ENCODE measurements at regions not wholly inside any gene's neighbourhood (a gene's known extent, or its start where the extent isn't known, plus 50 kb on each side); places are given as distances from the start of the nearest gene placed in this dataset.

DNA sequence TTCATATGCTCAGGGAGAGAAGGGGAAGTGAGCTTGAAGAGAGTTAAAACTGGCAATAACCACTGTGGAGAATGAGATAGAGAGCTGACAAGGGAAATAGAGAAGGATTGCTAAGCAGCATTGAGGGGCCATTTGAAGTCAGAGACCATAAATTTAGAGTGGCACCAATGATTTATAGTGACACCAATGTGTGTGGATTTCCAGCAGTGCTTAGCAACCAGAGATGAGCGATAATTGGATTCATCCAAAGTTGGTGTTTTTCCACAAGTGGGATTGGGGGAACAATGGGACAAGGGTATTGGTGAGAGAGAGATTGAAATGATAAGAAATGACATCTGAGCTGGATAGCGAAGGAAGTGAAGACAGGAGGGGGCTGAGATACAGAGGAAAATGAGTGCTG is 114.1 kb downstream of the C1orf94 start:
- no peak for ATAC-seq
- no peak for TF ChIP-seq CSDC2 (CRISPR knock-in tag; IDR thresholded peaks at IDR 0.05)
- TF ChIP-seq, protein P1, sequence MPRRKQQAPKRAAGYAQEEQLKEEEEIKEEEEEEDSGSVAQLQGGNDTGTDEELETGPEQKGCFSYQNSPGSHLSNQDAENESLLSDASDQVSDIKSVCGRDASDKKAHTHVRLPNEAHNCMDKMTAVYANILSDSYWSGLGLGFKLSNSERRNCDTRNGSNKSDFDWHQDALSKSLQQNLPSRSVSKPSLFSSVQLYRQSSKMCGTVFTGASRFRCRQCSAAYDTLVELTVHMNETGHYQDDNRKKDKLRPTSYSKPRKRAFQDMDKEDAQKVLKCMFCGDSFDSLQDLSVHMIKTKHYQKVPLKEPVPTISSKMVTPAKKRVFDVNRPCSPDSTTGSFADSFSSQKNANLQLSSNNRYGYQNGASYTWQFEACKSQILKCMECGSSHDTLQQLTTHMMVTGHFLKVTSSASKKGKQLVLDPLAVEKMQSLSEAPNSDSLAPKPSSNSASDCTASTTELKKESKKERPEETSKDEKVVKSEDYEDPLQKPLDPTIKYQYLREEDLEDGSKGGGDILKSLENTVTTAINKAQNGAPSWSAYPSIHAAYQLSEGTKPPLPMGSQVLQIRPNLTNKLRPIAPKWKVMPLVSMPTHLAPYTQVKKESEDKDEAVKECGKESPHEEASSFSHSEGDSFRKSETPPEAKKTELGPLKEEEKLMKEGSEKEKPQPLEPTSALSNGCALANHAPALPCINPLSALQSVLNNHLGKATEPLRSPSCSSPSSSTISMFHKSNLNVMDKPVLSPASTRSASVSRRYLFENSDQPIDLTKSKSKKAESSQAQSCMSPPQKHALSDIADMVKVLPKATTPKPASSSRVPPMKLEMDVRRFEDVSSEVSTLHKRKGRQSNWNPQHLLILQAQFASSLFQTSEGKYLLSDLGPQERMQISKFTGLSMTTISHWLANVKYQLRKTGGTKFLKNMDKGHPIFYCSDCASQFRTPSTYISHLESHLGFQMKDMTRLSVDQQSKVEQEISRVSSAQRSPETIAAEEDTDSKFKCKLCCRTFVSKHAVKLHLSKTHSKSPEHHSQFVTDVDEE (CRISPR knock-in tag; IDR thresholded peaks at IDR 0.05): no peak
- TF ChIP-seq ARNTL (CRISPR knock-in tag; IDR thresholded peaks at IDR 0.05; ENCODE audit: borderline replicate concordance, low read depth): no peak
- no peak for TF ChIP-seq GLIS3 (CRISPR knock-in tag; IDR thresholded peaks at IDR 0.05)
- no peak for TF ChIP-seq ZC3H10 (CRISPR knock-in tag; IDR thresholded peaks at IDR 0.05)
- TF ChIP-seq ZNF8 (CRISPR knock-in tag; IDR thresholded peaks at IDR 0.05): no peak
- TF ChIP-seq, protein P2, sequence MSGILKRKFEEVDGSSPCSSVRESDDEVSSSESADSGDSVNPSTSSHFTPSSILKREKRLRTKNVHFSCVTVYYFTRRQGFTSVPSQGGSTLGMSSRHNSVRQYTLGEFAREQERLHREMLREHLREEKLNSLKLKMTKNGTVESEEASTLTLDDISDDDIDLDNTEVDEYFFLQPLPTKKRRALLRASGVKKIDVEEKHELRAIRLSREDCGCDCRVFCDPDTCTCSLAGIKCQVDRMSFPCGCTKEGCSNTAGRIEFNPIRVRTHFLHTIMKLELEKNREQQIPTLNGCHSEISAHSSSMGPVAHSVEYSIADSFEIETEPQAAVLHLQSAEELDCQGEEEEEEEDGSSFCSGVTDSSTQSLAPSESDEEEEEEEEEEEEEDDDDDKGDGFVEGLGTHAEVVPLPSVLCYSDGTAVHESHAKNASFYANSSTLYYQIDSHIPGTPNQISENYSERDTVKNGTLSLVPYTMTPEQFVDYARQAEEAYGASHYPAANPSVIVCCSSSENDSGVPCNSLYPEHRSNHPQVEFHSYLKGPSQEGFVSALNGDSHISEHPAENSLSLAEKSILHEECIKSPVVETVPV (CRISPR knock-in tag; IDR thresholded peaks at IDR 0.05): no peak
- TF ChIP-seq ZFP3 (CRISPR knock-in tag; IDR thresholded peaks at IDR 0.05): no peak

DNA sequence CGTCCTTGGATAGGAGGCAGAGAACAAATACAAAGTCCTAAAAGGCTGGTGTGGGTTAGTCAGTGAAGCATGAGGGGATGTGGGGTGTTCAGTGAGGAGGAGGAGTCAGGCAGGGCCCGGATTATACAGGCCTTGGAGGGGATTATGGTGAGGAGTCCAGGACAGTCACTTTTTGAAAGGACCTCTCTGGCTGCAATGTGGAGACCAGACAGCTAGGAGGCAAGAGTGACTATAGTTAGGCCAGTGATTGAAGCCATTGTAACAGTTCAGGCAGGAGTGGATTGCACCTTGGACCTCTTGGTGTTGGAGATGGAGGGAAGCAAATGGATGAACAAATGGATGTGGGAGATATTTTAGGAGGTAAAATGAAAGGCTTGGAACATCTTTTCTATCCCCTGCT is 115.8 kb downstream of the C1orf94 start:
- no peak for ATAC-seq

More for the DNA sequence above, 115.8 kb downstream of the C1orf94 start:
- TF ChIP-seq GLIS3 (CRISPR knock-in tag; IDR thresholded peaks at IDR 0.05) (no peak), ZFP3 (CRISPR knock-in tag; IDR thresholded peaks at IDR 0.05) (no peak), PPARA (CRISPR knock-in tag; IDR thresholded peaks at IDR 0.05; ENCODE audit: borderline replicate concordance) (no peak), TOX (CRISPR knock-in tag; IDR thresholded peaks at IDR 0.05; ENCODE audit: borderline replicate concordance) (no peak), ZC3H10 (CRISPR knock-in tag; IDR thresholded peaks at IDR 0.05) (no peak), ZNF565 (CRISPR knock-in tag; conservative IDR thresholded peaks at IDR 0.05; ENCODE audit: low read depth) (no peak), ZFP30 (CRISPR knock-in tag; IDR thresholded peaks at IDR 0.05) (no peak), RARB (CRISPR knock-in tag; IDR thresholded peaks at IDR 0.05) (no peak), TCF4 (CRISPR knock-in tag; IDR thresholded peaks at IDR 0.05; ENCODE audit: borderline replicate concordance) (no peak), SNAI2 (CRISPR knock-in tag; IDR thresholded peaks at IDR 0.05) (no peak), ESRRG (CRISPR knock-in tag; IDR thresholded peaks at IDR 0.05) (no peak), BACH2 (CRISPR knock-in tag; IDR thresholded peaks at IDR 0.05; ENCODE audit: borderline replicate concordance) (no peak), ARNTL (CRISPR knock-in tag; IDR thresholded peaks at IDR 0.05; ENCODE audit: borderline replicate concordance, low read depth) (no peak), ISL1 (CRISPR knock-in tag; IDR thresholded peaks at IDR 0.05) (no peak)
- TF ChIP-seq, protein P1 (CRISPR knock-in tag; IDR thresholded peaks at IDR 0.05): no peak
- TF ChIP-seq, protein P3, sequence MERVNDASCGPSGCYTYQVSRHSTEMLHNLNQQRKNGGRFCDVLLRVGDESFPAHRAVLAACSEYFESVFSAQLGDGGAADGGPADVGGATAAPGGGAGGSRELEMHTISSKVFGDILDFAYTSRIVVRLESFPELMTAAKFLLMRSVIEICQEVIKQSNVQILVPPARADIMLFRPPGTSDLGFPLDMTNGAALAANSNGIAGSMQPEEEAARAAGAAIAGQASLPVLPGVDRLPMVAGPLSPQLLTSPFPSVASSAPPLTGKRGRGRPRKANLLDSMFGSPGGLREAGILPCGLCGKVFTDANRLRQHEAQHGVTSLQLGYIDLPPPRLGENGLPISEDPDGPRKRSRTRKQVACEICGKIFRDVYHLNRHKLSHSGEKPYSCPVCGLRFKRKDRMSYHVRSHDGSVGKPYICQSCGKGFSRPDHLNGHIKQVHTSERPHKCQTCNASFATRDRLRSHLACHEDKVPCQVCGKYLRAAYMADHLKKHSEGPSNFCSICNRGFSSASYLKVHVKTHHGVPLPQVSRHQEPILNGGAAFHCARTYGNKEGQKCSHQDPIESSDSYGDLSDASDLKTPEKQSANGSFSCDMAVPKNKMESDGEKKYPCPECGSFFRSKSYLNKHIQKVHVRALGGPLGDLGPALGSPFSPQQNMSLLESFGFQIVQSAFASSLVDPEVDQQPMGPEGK (CRISPR knock-in tag; IDR thresholded peaks at IDR 0.05; ENCODE audit: borderline replicate concordance): no peak
- TF ChIP-seq, protein P2 (CRISPR knock-in tag; IDR thresholded peaks at IDR 0.05): no peak
- TF ChIP-seq, protein P4, sequence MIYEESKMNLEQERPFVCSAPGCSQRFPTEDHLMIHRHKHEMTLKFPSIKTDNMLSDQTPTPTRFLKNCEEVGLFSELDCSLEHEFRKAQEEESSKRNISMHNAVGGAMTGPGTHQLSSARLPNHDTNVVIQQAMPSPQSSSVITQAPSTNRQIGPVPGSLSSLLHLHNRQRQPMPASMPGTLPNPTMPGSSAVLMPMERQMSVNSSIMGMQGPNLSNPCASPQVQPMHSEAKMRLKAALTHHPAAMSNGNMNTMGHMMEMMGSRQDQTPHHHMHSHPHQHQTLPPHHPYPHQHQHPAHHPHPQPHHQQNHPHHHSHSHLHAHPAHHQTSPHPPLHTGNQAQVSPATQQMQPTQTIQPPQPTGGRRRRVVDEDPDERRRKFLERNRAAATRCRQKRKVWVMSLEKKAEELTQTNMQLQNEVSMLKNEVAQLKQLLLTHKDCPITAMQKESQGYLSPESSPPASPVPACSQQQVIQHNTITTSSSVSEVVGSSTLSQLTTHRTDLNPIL (CRISPR knock-in tag; IDR thresholded peaks at IDR 0.05; ENCODE audit: low read depth): no peak
- TF ChIP-seq, protein P5, sequence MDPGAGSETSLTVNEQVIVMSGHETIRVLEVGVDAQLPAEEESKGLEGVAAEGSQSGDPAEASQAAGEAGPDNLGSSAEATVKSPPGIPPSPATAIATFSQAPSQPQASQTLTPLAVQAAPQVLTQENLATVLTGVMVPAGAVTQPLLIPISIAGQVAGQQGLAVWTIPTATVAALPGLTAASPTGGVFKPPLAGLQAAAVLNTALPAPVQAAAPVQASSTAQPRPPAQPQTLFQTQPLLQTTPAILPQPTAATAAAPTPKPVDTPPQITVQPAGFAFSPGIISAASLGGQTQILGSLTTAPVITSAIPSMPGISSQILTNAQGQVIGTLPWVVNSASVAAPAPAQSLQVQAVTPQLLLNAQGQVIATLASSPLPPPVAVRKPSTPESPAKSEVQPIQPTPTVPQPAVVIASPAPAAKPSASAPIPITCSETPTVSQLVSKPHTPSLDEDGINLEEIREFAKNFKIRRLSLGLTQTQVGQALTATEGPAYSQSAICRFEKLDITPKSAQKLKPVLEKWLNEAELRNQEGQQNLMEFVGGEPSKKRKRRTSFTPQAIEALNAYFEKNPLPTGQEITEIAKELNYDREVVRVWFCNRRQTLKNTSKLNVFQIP (CRISPR knock-in tag; IDR thresholded peaks at IDR 0.05; ENCODE audit: borderline replicate concordance, low read depth): no peak
